ENCODE measurements at regions not wholly inside any gene's neighbourhood (a gene's known extent, or its start where the extent isn't known, plus 50 kb on each side); places are given as distances from the start of the nearest gene placed in this dataset.

GRCh38 chr6:68400396-68400795, 234.7 kb upstream of the ADGRB3 start:
- TF ChIP-seq CTCF (conservative IDR thresholded peaks at IDR 0.05; ENCODE audit: low read depth, low read length) (no peak; the same call in 1 of the 2 replicates), EZH2phosphoT487 (IDR thresholded peaks at IDR 0.05; ENCODE audit: borderline replicate concordance, low read length) (no peak)
